T-helper 1 cell (primary cell): ENCODE measurements at regions not wholly inside any gene's neighbourhood (a gene's known extent, or its start where the extent isn't known, plus 50 kb on each side); places are given as distances from the start of the nearest gene placed in this dataset.
"Not testable (repeated sequence)": the region's sequence is repeated elsewhere in the genome, so short reads cannot be mapped to it uniquely, and the experiment has no call there.

Experiments used
- DNase-seq, 5 donors: peaks; one replicate each; pipeline ENCODE4 v3.0.0-alpha.2; 2012 to 2020

DNA sequence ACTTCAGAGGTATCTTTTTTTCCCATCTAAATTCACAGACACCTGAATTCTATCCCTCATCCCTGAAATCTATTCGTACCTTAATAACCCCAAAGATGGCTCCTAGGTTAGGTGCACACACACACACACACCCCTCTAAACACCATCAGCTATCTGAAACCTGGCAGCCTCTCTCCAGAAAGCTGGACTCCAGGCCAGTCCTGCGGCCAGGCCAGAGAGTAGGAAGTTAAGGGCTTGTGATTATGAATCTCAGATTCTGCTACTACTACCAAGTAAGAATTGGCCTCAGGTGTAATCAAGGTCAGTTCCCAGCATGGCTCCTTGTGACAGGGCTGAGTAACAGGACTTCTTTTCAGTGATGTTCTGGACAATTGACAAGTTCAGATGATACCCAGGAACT is 244.2 kb upstream of the SERP2 start:
- DNase-seq = no peak

DNA sequence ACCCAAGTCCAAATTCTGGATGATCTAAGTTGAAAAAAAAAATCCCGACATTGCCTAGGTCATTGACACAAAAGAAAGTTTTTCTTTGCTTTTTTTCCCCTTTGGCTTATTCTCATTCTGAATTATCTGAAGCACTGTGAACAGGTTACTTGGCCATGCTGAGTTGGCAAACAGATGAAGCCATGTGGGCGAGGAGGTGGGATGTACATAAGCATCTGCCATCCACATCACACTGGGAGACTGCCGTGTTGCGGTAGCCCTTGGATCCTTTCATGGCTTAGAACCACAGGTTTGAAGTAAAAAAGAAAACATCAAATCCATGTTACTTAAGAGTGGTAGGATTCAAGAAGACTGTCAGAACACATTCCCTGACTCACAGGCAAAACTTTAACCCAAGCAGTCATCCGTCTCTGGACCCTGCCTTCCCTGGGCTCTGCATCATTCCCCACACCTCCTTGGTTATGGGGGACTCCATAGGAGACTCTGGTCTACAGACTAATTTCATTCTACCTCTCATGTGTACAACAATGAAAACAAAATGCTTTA is 242.5 kb upstream of the SERP2 start:
- DNase-seq = no peak

DNA sequence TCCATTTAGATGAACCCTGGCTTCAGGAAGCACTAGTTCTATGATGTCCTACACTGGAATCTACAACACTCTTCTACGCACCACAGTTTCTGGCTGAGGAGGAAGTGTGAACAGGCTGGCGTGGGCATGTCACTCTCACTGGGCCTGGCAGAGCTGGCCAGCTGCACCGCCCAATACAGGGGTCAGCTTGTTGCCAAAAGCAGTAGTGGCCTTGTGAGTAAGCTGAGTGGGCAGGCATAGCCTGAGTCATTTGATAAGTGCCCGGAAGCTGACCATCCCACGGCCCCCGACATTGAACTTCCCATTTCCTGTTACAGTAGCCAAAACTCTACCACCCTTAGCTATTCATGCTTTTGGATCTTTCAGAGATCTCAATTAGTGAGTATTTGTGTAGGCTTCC is 240.9 kb upstream of the SERP2 start:
- DNase-seq = no peak

DNA sequence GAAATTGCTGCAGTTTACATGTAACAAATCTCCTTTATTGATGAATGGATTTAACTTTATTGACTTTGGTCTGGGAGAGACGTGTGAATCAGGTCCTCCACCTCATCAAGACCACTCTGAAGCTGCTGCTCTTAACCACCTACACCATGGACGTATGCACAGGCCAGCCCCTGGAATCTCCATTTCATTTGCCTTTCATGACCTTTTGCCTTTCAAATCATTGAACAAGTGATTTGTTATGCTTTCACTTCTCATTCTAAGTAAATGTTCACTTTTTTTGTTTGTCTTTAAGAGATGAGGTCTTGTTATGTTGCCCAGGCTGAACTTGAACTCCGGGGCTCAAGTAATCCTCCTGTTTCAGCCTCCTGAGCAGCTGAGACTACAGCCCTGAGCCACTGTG is 240.0 kb upstream of the SERP2 start:
- no peak for DNase-seq

DNA sequence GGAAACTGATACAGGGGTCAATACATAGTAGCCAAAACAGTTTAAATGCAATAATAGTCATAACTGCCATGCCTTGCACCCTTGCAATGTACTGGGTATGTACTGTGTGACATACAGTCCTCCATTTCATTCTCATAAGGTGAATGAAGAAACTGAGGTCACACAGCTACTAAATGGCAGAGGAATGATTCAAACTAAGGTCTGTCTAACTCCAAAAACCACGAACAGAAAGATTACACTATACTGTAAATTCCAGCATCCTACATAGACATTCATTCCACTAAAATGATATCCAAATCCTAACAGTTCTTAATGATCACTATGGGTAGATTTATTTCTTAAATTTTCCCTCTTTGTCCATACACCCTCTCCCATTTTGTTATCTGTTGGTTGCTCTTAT is 238.1 kb upstream of the SERP2 start:
- no peak for DNase-seq

DNA sequence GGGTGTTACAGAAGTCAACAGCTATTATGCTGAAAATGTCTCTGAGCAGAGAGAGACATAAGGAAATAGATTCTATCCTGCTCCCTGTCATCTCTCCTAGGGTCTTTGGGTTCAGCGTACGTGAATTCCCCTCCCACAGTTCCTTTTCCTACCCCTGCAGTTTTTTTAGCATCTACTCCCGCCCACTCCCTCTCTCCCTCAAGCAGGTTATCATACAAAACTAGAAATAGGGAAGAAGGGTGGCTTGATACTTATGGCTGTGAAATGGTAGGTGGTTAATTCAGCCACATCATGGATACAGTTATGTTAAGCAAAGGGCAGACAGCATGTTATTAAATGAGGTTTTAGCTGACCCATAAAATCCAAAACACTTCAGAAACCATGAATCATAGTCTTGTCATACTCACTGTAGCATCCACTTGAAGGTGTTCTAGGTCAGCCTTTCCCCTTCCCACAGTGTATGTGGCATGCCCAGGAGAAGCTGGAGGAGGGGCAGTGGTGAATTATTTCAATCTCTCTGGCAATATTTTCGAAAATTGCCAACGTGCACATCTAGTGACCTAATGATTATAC is 236.8 kb upstream of the SERP2 start:
- no peak for DNase-seq

DNA sequence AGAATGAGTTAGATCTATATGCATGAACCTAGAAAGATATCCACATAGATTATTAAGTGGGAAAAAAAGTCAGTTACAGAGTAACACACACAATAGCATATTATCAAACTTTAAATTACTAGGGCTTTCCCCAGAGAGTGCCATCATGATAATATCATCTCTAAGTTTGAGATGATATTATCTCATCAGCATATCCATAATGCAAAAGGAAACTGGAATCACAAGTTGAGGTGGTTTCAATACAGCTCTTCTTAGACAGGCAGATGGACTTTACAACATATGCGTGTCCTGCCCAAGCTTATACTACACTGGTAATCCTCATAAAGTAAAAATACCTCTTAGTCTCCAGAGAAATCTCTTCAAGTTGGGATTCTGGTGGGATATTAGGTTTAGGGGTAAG is 236.2 kb upstream of the SERP2 start:
- no peak for DNase-seq

DNA sequence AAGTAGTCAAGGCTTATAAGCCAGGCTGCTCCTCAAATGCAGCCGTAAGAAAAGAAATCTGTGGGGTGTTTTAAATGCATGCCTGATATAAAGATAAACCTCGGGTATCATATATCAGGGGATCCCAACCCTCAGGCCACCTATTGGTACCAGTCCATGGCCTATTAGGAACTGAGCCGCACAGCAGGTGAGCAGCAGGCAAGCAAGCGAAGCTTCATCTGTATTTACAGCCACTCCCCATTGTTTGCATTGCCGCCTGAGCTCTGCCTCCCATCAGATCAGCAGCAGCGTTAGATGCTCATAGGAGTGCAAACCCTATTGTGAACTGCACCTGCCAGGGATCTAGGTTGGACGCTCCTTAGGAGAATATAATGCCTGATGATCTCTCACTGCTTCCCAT is 233.5 kb upstream of the SERP2 start:
- DNase-seq = no peak

DNA sequence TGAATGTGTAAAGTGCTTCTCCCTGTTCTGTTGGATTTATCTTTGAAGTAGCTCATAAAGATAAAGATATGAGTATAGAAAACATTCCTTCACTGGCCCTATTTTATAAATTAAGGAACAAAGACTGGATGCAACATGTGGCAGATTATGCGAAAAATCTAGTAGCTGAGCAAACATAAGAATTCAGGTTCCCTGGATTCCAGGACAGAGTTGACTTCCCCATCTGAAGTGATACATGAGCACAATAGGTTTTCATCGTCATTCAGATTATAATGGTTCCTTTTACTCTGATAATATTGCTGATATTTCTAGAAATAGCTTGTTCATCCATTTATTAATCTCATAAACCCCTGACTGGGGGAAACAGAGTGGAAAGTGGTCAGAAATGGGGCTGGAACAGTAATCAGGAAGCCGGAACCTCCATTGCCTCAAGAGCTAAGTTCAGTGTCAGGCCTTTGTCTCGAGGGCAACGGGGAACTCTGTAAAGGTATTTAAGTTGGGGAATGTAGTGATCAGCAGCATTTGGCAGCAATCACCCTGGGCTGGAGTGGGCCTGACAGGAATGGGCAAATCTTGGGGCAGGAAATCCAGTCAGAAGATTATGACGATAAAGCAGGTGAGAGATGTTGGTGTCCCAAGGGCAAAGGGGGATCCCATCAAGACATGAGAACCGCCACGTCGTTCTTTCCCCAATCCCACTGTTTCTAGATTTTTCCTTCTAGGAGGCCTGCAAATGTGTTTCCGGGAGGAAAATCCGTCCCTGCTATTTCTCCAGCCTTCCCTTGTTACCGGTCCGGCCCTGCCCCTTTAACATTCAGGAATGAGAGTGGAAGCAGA is 232.5 kb upstream of the SERP2 start:
- no peak for DNase-seq

DNA sequence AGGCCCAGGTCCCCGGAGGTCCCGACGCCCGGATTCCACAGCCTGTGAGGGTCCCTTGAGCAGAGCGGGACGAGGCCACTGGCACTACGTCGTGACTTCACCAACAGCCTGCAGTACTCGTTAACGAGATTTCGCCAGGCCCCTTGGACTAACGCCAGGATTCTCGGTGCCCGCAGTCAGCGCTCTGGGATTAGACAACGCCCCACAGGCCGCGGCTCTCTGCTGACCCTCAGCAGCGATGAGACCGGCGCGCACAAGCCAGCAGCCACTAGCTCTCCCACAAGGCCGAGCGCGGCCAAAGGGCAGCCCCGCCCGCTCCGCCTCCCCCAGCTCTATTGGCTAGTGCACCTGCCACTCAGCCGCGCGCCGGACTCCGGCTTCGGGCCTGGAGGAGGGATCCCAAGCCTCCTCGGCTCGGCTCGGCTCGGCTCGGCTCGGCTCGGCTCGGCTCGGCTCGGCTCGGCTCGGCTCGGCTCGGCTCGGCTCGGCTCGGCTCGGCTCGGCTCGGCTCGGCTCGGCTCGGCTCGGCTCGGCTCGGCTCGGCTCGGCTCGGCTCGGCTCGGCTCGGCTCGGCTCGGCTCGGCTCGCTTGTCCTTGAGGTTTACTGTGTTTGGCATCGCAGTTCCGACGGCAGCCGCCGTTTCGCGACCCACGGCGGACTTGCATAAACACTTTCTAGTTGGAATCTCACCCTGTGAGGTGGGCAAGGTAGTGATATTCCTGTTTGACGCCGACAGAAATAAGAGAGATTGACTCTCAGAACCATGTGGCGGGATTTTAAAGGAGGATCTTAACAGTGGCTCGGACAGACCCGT is 231.7 kb upstream of the SERP2 start:
- DNase-seq = peak; percentile 86 to 90 (median 89)

DNA sequence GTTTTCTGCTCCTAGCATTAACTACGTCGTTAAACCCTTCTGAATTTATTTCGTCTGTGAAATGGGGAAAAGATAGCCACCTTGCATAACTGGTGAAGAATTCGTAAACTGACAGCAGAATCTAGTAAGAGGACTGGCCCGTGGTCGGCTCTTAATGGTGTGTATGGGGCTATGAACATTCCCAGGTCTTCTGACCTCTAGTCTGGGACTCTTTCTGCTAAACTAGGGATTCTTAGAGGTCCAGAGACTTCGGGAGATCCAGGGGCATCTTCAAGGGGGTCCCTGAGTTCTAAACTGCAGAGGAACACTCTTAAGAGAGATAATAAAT is 231.1 kb upstream of the SERP2 start:
- DNase-seq = no peak

DNA sequence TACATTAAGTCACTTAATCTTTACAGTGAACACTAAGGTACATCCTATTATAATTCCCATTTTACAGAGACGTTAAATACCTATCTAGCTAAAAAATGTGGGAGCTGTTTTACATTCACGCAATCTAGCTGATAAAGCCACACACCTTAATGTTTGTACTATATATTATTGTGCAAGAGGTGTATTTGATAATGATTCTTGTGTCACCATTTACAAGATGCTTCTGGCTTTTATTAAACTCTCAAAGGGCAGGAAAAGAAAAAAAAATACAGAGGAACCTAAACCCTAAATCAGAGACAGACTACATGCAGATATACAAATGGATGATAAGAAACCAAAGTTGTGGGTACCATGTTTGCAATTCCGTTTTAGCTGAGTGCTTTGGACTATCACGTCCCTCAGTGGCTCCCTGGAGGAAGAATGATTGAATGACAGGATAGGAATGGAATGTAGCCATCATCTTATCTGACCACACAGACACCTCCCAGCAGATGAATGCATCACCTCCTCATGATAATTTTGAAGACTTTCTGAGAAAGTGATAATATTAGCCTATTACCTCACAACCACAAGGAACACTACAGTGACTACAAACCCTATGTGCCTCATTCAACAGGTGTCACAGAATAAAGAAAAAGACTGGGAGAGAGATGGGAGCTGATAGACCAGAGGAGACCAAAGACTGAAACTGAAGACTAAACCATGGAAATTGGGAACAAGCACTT is 230.5 kb upstream of the SERP2 start:
- no peak for DNase-seq

DNA sequence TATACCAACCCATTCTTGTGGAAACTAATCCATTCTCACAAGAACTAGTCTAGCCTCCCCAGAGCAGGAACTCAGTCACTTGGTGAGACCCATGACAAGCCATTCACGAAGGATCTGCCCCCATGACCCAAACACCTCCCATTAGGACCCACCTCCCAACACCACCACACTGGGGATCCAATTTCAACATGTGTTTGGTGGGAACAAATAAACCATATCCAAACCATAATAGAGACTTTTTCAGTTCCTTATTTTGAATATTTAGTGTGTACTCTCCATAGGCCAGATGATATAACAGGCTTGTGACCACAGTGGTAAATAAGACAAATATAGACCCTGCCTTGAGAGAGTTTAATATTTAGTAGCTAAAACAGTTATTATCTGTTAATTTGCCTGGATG is 227.5 kb upstream of the SERP2 start:
- DNase-seq = no peak

DNA sequence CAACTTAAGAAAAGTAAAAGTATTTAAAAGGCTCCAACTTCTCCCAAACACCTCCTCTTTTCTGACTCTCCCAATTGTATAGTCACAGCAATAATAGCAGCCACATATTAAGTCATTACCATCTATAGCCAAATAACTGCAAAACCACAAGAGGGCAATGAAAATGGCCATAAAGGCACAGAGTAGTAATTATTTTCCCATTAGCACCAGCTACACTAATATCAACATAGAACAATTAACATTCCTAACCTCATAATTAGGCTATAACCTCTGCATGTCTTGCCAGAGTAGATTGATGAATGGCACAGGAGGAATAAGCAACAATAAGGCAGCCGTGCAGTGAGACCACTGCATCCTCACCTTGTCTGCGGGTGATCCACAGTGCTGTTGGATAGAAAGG is 226.4 kb upstream of the SERP2 start:
- DNase-seq = no peak

DNA sequence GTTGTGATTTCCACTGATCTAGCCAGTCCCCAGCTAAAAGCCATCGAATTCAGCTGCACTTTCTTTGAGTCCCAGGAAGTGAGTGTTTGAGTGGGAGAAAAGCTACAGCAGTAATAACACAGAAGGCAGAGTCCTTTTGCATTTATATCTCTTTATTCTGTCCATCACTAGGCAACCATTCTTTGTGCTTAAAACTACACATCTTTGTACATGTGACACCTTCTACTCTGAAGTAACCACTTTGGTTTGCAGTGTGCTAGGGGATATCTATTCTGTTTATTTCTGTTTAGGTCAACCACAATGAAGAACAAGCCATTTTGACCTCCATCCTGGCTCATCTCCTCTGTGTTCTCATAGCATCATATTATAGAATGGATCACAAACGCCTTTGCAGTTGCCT is 226.0 kb upstream of the SERP2 start:
- DNase-seq = no peak

DNA sequence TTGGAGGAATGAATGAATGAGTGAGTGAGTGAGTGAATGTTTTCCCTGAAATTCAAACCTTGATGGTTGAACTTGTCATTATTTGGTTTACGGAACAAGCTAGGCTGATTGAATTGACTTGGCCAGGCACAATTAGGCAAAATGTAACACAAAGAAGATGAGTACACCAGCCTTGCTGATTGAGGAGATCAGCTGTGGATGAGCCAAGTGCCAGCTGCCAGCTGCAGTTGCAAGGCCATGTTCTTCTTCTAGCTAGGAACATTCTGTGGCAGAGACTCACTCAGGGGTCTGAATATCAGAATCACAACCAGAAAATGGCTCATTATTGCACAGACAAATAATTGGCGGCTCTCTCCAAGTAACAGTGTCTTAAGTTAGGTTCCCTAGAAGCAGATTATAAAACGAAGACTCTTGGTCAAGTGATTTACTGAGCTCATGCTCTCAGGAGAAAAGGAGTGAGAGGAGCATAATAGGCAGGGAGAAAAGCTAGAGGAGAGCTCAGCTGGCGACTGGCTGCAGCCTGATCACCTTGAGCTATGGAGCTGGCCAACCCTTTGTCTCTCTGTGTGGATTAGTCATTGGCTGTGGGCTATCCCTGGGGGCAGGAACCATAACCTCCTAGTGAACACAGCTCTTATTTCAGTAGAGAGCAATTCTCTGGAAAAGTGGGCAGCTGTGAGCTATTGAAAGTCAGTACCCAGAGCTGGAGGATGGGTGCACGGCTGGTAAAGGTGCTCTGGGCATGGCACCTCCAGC is 225.3 kb upstream of the SERP2 start:
- no peak for DNase-seq

DNA sequence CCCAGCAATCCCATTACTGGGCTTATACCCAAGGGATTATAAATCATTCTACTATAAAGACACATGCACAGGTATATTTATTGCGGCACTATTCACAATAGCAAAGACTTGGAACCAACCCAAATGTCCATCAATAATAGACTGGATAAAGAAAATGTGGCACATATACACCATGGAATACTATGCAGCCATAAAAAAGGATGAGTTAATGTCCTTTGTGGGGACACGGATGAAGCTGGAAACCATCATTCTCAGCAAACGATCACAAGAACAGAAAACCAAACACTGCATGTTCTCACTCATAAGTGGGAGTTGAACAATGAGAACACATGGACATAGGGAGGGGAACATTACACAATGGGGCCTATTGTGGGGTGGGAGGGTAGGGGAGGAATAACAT is 224.4 kb upstream of the SERP2 start:
- DNase-seq = not testable (repeated sequence)

DNA sequence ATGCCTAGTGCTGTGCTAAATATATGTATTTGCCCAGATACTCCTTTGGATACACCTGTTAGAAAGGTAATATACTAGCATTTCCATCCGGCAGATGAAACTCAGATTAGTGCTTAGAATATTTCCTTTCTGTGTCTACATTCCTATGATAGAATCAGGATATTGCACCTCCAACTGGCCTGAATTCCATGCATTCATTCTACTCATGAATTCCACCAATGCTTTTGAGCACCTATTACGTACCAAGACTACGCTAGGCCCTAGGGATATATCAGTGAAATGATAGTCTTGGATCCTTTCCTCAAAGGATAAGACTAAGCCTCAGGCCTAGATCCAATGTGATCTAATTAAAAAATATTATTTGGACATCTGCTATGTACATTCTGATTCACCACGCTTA is 223.8 kb upstream of the SERP2 start:
- DNase-seq = no peak

DNA sequence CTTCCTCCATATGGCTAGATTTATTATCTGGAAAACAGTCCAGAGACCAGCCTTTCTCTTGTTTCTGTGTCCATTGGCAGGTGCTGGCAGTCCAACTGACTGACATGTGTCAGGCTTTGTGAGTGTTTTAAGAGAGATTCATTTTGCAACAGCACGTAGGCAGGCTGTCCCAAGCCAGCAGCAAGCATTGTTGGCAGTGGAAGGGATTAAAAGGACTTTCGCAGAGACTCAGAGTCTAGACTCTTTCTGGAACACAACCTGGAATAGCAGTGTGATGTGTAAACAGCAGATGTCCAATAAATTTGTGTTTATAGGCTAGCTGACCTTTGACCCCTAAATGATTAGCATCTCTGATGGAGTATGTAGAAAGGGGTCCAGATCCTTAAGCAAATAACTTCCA is 222.2 kb upstream of the SERP2 start:
- no peak for DNase-seq

DNA sequence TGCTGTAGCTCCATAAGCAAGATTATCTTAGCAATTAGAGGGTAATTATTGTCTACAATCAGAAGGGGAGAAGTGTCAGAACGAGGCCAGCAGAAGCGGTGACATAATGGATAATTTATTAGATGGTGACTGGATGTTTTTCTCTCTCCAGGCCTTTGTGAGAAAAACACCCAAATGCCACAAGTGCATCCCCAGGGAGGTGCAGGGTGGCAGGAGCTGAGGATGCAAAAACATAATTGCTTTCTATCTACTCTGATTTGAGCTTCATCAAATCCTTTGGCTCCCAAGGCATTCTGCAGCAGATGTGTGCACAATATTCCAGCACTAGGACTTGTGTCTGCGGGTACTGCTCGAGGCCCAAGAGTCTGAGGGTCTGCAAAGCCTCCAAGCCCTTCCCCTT is 220.1 kb upstream of the SERP2 start:
- no peak for DNase-seq

DNA sequence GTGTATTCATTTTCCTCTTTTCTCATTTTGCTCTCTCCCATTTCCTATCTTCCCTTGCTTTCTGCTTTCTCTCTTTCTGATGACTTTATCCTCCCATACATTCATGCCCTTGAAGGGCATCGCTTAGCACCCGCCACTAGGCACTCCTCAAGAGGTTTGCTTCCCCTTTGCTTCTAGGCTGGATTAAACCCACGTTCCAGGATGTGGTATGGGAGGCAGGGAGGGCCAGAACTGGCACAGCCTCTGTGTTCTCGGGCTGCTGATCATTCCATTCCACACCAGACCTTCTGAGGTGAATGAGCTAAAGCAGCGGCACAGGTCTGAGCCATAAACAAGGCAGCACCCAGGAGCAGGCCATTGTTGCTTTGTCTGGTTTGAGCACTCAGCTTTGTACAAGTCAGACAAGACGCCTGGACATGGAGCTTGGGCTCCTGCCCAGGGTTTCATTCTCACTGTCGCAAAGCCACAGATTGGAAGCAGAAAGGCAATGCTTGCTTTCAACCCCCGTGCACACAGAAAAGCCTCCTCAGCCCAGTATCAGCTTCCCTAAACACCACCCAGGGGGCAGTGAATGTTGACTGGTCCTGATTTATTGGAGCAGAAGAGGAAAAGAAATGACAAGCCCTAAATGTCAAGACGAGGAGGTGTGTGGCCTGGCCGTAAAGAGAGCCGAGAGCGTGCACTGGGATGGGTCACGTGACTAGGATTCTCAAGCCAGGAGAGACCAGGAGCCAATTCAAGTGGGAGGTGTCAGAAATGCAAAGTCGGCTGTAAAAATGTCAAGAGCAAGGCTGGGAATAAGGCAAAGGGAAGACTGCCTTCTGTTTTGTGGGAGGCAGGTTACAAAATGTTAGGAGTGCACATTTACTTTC is 218.0 kb upstream of the SERP2 start:
- no peak for DNase-seq
